GM19438 (cell line): ENCODE measurements at regions not wholly inside any gene's neighbourhood (a gene's known extent, or its start where the extent isn't known, plus 50 kb on each side); places are given as distances from the start of the nearest gene placed in this dataset.
"Not testable (repeated sequence)": the region's sequence is repeated elsewhere in the genome, so short reads cannot be mapped to it uniquely, and the experiment has no call there.

Source experiments
- ATAC-seq: cut with Tn5 transposase; IDR thresholded peaks from one replicate; pipeline ENCODE4 v1.9.1; 2021; ENCODE audit warnings: low read depth; ENCODE audit not compliant: unreplicated experiment

DNA sequence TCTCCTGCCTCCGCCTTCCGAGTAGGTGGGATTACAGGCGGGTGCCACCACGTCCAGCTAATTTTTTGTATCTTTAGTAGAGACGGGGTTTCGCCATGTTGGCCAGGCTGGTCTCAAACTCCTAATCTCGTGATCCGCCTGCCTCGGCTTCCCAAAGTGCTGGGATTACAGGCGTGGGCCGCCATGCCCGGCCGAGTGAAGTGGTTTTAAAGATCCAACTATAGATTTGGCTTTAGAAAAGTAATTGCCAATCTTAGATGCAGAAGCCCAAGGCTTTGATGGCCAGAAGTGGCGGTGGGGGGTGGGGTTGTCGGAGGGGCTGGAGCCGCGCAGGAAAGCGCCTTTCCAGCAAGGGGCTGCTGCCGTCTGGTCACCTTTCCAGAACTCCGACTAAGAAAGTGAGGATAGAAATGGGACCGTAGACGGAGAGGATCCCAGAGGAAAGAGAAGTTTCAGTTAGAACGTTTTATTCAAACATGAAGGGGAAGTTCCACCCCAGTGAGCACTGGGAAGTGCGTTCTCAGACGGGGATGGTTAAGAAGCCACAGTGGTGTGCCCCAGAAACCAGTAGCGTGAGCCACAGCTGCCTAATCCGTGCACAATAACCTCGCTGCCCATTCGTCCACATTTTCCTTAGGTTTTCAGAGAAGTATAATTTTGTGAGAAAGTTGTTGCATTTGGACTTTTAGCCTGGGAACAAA is 69.7 kb downstream of the DLL1 start:
- no peak for ATAC-seq

DNA sequence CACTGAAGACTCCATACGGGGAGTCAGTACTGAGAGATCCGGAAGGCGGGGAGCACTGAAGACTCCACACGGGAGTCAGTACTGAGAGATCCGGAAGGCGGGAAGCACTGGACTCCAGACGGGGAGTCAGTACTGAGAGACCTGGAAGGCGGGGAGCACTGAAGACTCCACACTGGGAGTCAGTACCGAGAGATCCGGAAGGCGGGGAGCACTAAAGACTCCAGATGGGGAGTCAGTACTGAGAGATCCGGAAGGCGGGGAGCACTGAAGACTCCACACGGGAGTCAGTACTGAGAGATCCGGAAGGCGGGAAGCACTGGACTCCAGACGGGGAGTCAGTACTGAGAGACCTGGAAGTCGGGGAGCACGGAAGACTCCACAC is 77.2 kb downstream of the DLL1 start:
- ATAC-seq, result not testable (repeated sequence)

DNA sequence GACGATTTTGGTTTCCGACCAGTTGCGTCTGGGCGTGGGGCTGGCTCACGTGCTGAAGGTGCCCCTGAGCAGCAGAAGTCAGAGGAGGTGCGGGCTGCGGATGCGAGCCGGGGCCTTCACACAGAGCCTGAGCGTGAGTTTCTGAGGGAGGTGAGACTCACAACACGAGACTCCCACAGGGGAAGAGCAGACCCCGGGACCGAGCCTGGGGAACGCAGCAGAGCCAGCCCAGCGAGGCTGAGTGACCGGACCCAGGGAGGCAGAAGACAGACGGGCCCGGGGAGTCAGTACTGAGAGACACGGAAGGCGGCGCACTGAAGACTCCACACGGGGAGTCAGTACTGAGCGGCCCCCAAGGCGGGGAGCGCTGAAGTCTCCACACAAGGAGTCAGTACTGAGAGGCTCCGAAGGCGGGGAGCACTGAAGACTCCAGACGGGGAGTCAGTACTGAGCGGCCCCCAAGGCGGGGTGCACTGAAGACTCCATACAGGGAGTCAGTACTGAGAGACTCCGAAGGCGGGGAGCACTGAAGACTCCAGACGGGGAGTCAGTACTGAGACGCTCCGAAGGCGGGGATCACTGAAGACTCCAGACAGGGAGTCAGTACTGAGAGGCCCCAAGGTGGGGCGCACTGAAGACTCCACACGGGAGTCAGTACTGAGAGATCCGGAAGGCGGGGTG is 77.8 kb downstream of the DLL1 start:
- ATAC-seq, result no peak

DNA sequence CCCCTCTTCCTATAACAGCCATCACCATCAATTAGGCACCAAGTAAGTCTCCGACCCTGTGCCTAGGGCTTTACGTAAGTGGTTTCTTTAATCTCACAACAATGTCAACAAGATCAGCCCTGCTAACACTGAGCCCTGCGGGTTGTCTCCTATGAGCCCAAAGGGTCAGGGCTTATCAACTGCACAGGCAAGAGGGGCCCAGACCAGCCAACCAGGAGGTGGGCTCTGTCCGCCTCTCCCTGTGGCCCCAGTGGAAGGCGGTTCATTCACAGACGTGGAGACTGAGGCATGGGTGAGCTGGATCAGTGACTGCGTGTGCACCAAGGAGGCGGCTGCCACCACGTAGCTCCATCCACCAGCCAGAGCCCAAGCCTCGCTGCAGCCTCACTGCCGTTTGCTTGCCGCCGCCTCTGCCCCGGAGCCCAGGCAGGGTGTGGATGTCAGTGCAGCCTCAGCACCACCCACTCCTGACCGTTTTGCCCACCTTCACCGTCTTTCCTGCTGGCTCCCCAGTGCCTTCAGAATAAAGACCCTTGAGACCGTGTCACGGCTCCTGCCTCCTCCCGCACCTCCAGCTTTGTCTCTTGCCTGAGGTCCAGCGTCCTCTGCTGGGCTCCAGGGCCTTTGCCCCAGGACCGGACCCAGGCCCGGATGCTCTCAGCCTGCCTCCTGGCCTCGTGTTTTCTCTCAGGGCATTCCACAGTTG is 78.7 kb downstream of the DLL1 start:
- no peak for ATAC-seq

DNA sequence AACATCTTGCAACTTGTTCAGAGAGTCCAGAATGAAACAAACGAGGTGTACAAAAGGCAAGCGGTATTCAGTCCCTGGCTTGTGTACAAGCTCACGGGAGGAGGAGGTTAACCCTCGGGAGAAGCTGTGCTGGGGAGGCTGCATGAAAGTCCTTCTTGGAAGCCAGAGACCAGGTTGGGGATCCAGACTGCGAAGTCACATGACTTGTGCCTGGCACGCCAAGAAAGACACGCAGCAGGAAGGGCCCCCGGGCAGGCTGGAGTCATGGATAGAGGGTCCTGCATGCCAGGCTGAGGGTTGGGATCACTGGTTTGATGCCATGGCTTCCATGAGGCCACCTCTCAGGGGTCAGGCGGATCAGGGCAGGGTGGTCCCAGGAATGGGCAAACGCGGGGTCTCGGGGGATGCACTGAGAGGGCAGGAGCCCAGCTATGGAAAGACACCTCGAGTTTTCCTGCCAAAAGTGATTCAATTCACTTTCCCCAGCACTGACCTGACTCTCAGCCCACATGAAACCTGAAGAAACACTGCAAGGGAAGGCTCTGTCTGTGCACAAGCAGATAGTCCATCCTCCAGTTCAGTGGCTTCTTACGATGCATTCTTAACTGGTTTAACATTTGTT is 79.4 kb downstream of the DLL1 start:
- no peak for ATAC-seq

DNA sequence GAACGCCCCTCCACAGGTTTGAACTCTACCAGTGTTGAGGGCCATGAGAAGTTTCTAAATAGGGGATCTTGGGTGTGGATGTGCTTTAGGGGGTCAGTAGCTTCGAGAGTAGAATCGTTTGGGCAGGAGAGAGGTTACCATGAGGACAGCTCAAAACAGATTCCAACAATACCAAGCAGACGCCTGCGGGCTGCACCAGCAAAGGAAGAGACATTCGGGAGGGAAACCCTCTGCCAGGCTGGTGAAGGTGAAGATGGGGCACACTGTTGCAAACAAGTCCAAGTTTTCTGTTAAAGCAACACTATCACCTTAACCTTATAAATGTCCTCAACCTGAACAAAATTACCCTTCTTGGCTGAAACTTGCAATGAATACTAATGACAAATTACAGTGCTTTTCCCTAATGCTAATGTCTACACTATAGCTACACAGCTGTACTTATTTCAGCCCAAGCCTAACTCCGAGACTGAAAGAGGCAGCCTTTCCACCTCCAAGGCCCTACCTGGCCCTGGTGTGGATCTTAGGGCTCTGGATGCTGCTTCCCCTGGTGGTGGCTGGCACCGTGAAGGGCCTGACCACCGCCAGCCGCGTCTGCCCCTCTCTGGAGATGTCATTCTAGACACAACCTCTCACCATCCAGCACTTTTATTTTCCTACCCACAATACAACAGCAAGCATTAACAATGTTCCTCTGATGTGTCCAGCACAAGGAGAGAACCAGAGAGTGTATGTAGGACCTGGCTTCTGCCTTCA is 80.1 kb downstream of the DLL1 start:
- no peak for ATAC-seq

DNA sequence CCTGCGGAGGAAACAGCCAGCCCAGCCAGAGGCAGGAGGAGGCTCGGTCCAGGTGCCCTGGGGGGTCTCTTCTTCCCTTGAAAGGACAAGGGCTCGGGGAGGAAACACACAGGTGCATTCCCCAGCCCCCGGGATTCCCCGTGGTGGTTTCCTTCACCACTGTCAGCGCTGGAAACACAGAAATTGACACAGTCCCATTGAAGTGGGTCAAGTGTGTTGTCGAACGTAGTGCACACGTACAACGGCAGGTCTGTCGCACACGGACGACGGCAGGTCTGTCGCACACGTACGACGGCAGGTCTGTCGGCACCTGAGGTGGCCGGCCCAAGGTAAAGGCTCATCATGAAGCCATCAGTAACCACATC is 80.9 kb downstream of the DLL1 start:
- no peak for ATAC-seq

DNA sequence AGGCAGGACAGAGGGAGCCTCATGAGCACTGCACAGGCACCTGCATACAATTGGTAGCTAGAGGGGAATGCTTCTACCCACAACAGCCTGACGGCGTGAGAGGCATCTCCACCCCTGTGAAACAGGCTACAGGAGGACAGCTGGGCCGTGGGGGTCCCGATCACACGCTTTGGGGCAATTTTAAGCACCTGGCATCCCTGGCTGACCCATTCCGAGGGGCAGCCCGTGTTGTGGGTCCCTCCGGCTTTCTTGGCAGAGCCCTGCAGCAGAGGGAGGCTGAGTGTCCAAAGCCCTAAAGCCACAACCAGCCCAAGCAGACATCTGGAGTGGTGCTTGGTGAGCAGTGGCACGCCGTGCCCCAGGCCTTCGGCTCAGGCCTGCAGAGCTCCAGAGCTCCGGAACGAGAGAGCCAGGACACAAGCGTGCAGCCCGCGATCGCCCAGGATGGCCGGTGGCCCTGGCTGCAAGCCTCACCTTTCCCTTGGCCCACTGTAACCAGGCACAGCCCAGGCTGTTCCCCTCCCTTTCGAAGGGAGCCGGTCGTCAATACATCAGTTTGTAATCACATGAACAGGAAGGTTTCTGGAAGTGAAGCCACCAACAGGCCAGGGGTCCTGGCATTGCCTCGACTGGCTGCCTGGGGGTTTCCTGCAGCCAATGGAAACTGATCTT is 81.4 kb downstream of the DLL1 start:
- ATAC-seq, result no peak

DNA sequence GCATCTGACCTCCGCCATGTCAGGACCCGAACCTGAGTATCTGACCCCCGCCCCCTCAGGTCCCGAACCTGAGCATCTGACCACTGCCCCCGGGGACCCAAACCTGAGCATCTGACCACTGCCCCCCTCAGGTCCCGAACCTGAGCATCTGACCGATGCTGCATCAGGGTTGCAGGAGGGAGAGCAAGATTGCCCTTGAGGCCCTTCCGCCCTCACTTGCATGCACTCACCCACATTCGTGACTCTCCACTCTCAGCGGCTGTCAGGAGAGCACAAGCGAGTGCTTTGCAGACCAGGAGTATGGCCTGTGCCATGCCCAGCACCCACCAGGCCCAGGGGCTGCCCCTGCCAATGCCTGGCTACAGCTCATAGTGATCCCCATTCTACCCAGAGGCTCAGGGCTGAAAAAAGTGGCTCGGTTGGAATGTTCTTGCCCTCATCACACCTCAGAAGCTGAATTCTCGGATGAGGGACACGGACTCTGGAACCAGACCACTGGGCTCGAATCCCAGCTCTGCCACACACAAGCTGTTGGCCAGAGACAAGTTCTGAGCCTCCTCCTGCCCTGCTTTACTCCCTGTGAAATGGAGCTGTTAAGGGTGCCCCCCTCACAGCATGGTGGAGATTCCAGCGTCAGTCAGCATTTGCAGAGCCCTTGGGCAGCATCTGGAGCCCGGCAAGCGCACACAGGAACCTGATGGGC is 82.1 kb downstream of the DLL1 start:
- ATAC-seq, result no peak

DNA sequence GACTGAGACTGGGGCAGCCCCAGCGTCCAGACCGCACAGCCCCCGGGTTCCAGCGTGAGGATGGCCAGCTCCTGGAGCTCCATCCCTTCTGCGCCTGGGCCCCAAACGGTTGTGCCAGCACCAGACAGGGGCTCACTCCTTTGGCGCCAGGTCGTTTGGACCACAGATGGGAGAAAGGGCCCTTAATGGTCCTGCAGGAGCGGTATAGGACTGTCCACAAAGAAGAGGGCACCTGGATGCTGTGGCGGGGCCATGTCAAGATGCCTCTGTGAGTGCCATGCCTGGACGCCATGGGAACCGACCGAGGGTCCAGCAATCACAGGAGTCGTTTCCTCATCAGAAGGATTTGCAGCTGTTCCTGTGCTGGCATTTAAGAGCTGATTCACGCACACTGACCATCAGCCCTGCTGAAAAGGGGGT is 82.7 kb downstream of the DLL1 start:
- ATAC-seq, result no peak

DNA sequence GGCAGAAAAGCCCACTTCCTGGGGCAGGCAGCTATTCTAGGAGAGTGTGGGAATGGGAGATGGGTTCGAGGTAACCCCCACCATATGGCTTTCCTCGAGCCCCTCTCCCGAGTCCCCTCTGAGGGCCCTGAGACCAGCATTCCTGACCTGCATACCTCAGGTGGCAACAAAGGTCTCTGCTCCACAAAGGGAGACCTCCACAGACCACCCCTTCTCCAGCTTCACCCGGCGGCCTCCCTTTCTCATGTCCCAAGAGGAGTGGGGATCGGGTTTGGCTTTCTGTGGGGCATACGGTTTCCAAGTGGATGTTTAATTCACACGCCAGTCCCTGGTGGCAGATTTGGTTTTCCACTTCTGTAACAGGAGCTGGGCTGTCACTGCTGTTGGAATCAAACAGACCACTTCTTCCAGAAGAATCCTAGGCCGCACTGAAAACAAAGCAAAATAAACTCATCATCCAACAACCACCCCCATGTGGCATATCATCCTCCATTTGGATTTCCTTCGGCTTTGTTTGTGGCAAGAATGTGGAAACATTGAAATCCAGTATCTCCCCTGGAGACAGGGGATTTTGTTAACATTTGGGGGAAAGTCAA is 83.2 kb downstream of the DLL1 start:
- ATAC-seq, result no peak

DNA sequence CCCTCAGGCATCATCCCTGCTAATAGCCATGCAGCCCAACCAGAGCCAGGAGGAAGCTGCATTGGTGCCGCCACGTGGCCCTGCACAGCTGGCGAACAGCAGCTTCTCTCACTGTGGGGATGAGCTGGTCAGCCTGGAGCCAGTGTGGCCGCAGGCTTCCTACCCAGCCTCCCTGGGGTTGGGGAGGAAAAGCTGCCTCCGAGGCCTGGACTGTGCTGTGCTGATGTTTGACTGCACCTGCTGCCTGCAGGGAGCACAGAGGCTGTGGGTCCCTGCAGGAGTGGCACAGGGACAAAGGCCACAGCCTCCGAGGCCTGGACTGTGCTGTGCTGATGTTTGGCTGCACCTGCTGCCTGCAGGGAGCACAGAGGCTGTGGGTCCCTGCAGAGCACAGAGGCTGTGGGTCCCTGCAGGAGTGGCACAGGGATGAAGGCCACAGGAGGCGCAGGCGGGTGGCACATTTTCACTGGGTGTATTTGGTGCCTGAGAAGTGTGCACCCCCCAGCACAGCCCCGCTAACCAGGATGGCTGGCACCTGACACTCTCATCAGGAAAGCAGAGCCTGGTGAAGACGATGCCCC is 83.9 kb downstream of the DLL1 start:
- ATAC-seq, result no peak

DNA sequence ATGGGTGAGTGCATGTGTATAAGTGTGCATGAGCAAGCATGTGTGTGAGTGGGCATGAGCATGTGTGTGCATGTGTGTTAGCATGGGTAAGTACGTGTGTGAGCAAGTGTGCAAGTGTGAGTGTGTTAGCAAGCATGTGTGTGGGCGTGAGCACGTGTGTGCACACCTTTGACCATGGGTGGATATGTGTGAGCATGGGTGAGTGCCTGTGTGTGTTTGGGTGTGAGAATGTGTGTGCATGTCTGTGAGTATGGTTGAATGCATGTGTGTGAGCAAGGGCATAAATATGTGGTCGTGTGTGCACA is 84.6 kb downstream of the DLL1 start:
- no peak for ATAC-seq

DNA sequence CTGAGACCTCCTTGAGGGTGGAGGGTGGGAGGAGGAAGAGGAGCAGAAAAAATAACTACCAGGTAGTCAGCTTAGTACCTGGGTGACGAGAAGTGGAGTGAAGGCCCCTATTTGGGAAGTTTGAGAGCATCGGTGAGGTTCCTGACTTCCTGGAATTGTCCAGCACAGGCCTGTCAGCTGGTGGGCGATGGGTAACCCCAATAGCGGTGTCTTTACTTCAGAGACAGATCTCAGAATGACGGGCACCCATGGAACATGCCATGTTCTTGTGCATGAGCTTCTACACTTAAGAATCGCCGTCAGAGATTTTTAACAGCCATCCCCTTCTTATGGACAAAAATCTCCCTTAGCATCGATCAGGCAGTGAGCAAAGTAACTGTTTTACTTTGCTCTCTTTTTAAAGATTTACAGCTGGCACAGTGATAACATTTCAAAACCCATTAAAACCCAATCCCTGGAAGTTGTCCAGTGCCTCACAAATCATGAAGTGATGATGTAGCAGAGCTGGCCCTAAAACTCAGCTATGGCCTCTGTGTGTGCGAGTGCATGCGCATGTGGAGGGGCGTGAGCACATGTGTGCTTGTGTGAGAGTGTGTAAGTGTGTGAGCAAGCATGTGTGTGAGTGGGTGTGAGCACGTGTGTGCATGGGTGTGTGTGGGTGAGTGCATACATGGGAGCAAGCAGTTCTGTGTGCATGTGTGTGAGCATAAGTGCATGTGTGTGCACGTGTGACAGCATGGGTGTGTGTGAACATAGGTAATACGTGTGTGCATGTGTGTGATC is 85.2 kb downstream of the DLL1 start:
- ATAC-seq, result no peak

DNA sequence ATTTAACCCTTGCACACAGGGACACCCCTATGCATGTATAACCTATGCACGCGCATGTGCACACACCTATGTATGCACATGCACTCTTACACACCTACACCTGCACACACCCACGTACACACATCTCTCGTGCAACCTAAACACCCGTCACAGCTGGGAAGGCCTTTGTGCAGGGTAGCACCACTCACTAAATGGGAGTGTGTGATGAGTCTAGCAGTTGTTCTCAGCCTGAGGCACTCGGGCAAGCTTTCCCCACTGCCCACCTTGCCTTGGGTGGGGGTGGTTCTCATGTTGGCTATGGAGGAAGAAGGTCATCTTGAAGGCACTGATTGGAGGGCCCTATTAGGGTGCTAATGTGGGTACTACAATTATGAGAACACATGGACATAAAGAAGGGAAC is 85.8 kb downstream of the DLL1 start:
- no peak for ATAC-seq

DNA sequence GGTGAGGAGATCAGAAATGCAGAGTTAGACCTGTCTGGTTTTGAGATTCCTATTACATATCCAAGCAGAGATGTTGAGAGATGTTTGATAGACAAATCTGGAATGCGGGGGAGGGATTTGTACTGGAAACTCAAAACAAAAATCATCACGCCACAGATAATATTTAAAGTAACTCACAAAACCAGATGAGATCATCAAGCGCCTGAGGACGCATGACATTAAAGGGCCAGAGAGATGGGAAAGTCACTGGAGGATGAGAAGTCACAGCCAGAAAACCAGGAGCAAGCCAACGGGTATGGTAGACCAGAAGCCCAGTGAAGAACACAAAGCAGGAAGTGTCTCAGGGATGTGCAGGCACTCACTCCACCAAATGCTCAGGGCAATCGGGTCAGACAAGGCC is 87.7 kb downstream of the DLL1 start:
- ATAC-seq, result no peak

DNA sequence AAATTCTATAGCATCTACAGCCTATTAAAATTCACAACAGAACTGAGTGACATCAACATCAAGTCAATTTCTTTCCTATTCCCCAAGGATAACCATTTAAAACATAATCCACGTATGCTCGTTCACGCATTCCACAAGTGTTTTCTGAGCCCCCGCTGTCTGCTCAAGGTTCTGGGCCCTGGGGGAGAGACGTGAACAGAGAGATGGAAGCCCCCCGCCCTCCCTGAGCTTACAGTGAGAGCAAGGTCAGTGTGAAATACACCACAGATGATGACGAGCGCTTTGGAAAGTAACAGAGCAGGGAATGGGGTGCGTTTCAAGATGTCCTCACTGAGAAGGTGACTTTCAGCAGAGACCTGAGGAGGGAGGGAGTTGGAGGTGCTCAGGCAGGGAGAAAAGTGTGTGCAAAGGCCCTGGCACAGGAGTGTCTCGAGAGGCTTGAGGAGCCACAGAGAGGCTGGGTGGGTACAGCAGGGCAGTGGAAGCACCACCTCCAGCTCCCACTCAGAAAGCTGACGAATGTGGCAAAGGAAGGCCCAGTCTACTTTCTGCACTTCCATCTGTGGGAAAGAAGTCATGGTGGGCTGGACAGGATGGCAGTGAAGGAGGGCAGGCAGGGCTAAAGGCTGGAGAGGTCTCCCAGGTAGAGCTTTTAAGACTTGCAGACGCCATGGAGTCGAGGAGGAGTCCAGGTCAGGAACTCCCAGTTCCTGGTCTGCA is 88.3 kb downstream of the DLL1 start:
- ATAC-seq, result no peak

DNA sequence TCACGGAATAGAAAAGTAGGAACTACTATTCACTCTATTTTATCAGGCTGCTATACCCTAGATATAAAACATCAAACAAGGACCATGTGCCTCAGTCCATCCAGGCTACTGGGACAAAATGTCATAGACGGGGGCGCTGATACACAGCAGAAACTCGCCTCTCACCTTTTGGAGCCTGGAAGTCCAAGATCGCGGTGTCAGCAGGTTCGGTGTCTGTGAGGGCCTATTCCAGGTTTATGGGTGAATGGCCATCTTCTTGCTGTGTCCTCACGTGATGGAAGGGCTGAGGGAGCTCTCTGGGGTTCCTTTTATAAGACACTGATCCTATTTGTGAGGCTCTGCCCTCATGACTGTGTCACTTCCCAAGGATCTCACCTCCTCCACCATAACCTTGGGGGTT is 89.5 kb downstream of the DLL1 start:
- no peak for ATAC-seq
